ENCODE measurements at regions not wholly inside any gene's neighbourhood (a gene's known extent, or its start where the extent isn't known, plus 50 kb on each side); places are given as distances from the start of the nearest gene placed in this dataset.
A peak's percentile ranks its signal among the peaks of the same experiment; 100 is the strongest.
"Not testable (repeated sequence)": the region's sequence is repeated elsewhere in the genome, so short reads cannot be mapped to it uniquely, and the experiment has no call there.

- H3K4me1 ChIP-seq: no peaks in the 10 kb centered on the region
- FAIRE-seq (no peak), DNase-seq (peak in 1 of 6 donors; percentile 82), ATAC-seq (no peak)
- no peak overlapping the region for H3K4me3 ChIP-seq
- intact Hi-C loops (cut with DNase I): no loop called here
- TF ChIP-seq, protein P1, sequence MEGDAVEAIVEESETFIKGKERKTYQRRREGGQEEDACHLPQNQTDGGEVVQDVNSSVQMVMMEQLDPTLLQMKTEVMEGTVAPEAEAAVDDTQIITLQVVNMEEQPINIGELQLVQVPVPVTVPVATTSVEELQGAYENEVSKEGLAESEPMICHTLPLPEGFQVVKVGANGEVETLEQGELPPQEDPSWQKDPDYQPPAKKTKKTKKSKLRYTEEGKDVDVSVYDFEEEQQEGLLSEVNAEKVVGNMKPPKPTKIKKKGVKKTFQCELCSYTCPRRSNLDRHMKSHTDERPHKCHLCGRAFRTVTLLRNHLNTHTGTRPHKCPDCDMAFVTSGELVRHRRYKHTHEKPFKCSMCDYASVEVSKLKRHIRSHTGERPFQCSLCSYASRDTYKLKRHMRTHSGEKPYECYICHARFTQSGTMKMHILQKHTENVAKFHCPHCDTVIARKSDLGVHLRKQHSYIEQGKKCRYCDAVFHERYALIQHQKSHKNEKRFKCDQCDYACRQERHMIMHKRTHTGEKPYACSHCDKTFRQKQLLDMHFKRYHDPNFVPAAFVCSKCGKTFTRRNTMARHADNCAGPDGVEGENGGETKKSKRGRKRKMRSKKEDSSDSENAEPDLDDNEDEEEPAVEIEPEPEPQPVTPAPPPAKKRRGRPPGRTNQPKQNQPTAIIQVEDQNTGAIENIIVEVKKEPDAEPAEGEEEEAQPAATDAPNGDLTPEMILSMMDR (IDR thresholded peaks at IDR 0.05): no peak
- H3K36me3 ChIP-seq: no peaks in the 10 kb centered on the region
- WGBS, 2 donors: 65 to 67% methylated on average over 44 of the region's 44 CpGs
- peaks cover 0 to 7% (median 3%) of the 10 kb centered on the region in 4 donors for H3K27me3 ChIP-seq
- H3K27ac ChIP-seq: no peak overlapping the region
- no peaks in the 10 kb centered on the region for H3K9me3 ChIP-seq
These were observed 753.6 kb upstream of the TPTE start for GRCh38 chr21:9767592-9768375.

GRCh38 chr21:9768376-9769130, 752.8 kb upstream of the TPTE start:
- ATAC-seq; intact Hi-C loops (cut with DNase I); H3K27me3 ChIP-seq; H3K4me3 ChIP-seq; FAIRE-seq; H3K27ac ChIP-seq; H3K9me3 ChIP-seq; DNase-seq; H3K36me3 ChIP-seq; H3K4me1 ChIP-seq: not testable (repeated sequence)
- 73 to 76% methylated on average over 21 of the region's 21 CpGs for WGBS, 2 donors

DNA sequence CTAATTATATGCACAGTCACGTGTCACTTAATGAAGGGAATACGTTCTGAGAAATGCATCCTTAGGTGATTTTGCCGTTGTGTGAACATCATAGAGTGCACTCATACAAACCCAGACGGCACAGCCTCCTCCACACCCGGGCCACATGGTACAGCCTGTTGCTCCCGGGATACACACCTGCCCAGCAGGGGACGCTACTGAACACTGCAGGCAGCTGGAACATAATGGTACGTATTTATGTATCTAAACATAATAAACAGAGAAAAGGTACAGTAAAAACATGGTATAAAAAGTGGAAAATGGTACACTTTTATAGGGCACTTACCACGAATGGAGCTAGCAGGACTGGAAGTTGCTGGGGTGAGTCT, 752.3 kb upstream of the TPTE start:
- ATAC-seq; H3K27me3 ChIP-seq; H3K9me3 ChIP-seq; FAIRE-seq; H3K4me1 ChIP-seq; H3K27ac ChIP-seq; intact Hi-C loops (cut with DNase I); DNase-seq; H3K4me3 ChIP-seq; H3K36me3 ChIP-seq: not testable (repeated sequence)
- 58 to 61% methylated on average over 9 of the region's 9 CpGs for WGBS, 2 donors

DNA sequence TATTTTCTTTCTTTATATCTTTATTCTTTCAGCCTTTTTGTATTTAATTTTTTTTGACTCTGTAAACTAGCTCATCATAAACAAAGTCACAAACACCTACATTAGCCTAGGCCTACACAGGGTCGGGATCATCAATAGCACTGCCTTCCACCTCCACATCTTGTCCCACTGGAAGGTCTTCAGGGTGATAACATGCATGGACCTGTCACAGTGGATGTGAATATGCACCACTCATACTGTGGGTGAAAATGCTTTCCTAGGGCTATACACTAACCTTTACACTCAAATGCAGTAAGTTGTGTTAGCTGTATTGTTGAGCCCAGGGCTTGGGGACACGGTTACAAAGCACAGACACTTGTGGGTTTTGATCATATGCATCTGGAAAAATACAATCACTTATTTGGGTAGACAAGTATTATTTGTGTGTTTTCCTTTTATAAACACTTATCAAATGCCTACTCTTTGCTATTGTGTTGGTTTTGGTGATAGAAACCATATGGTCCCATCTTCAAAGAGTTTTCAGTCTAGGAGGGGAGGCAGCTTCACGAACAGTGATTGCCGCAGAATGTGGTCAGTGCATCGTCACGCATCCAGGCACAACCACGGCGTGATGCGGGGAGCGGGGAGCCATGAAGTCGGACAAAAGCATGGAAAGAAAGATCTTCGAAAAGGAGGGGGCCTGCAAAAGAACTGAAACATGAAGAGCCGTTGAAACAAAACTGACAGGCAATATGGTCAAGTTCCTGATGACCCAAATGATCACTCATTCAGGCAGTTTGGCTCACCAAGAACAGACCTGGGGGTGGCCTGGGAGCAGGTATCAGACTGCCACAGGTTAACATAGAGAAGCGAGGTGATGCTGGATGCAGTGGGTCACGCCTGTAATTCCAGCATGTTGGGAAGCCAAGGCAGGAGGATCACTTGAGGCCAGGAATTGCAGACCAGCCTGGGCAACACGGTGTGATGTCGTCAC, 751.4 kb upstream of the TPTE start:
- H3K4me1 ChIP-seq; intact Hi-C loops (cut with DNase I); DNase-seq; H3K9me3 ChIP-seq; H3K36me3 ChIP-seq; H3K27ac ChIP-seq; FAIRE-seq; ATAC-seq; H3K4me3 ChIP-seq; H3K27me3 ChIP-seq: not testable (repeated sequence)
- WGBS, 2 donors: 54 to 56% methylated on average over 17 of the region's 17 CpGs

- H3K4me1 ChIP-seq; H3K27ac ChIP-seq; intact Hi-C loops (cut with DNase I); FAIRE-seq; H3K27me3 ChIP-seq; H3K4me3 ChIP-seq; ATAC-seq; H3K36me3 ChIP-seq; DNase-seq; H3K9me3 ChIP-seq: not testable (repeated sequence)
- 44 to 51% methylated on average over 17 of the region's 17 CpGs for WGBS, 2 donors
These were observed 749.7 kb upstream of the TPTE start for GRCh38 chr21:9771466-9772347.

DNA sequence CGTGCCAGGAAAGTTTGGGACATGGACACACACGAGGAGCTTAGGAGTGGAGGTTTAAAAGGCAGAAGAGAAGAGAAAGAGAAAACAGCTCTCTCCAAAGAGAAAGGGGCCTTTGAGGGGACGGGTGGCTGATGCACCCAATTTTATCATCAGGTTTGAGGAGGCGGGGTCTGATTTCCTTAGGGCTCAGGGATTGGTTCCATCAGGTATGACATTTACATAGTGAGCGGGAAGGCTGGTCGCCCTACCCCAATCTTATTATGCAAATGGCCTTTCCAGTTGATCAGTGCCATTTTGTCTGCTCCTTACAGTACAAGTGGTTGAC, 749.1 kb upstream of the TPTE start:
- intact Hi-C loops (cut with DNase I): no loop called here
- Histone ChIP-seq H3K27me3 (no peaks in the 10 kb centered on the region), H3K9me3 (no peaks in the 10 kb centered on the region), H3K36me3 (no peaks in the 10 kb centered on the region), H3K4me3 (no peak overlapping the region), H3K27ac (no peak overlapping the region), H3K4me1 (no peaks in the 10 kb centered on the region)
- ATAC-seq: no peak
- TF ChIP-seq, protein P1 (IDR thresholded peaks at IDR 0.05): no peak
- 40 to 46% methylated on average over 6 of the region's 6 CpGs for WGBS, 2 donors
- no peak for FAIRE-seq
- DNase-seq: no peak

DNA sequence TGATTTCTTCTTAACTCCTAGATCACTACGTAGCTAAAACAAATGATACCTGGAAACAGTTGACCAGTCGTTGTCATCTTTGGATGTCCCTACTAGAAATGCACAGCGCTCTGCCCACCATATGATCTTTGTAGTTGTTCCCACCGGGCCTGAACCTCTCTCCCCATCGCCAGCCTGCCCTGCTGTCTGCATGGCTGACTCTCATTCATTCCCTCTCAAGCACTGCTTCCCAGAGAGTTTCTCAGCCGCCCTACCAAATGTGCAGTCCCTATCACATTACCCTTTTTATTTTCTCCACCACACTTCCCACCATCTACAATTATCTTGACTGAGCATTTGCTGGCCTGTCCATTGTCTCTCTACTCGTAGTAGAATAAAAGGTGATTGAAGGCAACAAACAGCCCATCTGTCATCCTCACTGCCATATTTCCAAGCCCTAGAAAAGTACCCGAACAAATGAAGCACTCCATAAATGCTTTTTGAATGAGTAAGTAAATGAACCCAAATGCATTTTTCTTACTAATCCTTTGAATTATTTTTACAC, 748.4 kb upstream of the TPTE start:
- H3K36me3 ChIP-seq; H3K27me3 ChIP-seq; ATAC-seq; FAIRE-seq; DNase-seq; intact Hi-C loops (cut with DNase I); H3K4me1 ChIP-seq; H3K9me3 ChIP-seq; H3K27ac ChIP-seq; H3K4me3 ChIP-seq: not testable (repeated sequence)
- WGBS, 2 donors: 45 to 48% methylated on average over 8 of the region's 8 CpGs
